Body of pancreas (tissue), 4 donors: ENCODE measurements at regions not wholly inside any gene's neighbourhood (a gene's known extent, or its start where the extent isn't known, plus 50 kb on each side); places are given as distances from the start of the nearest gene placed in this dataset.

Experiments used
- POLR2A ChIP-seq, 3 donors: fragments of 450-650 bp; IDR thresholded peaks; one replicate each; pipeline ENCODE4 v1.6.1; 2016; ENCODE audit warnings: antibody characterized with exemption in 3 of 3, mild to moderate bottlenecking in 2 of 3
- TF ChIP-seq, protein P1 (sequence below), 7 experiments: fragments of 450-650 bp in 4 of 7; fragments of 200-600 bp in 3 of 7; sonication (generic) in 3 of 7; IDR thresholded peaks; one replicate each; pipeline ENCODE4 v1.5.1; 2016 to 2019; ENCODE audit warnings: antibody characterized with exemption in 7 of 7

DNA sequence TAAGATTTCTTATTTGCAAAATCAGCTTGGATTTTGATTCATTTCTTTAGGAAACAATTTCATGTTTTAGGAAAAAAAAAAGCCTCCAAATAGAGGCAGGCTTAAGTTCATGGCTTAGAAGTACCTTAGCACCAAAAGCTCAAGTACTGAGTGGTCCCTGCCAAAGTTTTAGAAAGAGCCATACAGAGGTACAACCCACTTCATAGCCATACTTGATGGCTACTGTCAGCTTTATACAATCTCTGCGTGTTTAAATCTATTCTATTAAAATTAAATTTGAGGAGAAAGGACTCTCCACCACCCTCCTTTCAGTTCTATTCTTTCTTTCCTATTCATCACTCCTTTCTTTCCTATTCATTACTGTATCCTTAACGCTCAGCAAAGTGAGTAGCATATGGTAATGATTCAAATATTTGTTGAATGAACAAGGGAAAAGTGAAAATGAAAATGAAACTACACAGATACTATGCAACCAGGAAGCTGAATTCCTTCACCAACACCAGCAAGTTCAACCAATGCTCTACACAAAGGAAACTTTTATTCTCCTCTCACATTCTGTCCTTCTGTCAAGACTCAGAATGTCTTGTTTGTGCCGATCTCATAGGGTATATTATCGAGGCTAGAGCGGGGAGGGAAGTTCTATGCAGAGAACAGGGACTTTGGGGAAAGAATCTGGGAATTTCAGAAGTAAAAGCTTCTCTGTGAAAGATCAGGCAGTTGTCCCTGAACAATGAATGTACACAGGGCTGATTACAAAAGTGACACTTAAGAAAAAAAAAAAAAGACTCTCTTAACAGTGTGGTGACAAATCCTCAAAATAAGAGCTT, 138.6 kb upstream of the SPEF2 start:
- TF ChIP-seq POLR2A (IDR thresholded peaks at IDR 0.05): peak in 1 of 3 donors; percentile 23
- TF ChIP-seq, protein P1, sequence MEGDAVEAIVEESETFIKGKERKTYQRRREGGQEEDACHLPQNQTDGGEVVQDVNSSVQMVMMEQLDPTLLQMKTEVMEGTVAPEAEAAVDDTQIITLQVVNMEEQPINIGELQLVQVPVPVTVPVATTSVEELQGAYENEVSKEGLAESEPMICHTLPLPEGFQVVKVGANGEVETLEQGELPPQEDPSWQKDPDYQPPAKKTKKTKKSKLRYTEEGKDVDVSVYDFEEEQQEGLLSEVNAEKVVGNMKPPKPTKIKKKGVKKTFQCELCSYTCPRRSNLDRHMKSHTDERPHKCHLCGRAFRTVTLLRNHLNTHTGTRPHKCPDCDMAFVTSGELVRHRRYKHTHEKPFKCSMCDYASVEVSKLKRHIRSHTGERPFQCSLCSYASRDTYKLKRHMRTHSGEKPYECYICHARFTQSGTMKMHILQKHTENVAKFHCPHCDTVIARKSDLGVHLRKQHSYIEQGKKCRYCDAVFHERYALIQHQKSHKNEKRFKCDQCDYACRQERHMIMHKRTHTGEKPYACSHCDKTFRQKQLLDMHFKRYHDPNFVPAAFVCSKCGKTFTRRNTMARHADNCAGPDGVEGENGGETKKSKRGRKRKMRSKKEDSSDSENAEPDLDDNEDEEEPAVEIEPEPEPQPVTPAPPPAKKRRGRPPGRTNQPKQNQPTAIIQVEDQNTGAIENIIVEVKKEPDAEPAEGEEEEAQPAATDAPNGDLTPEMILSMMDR (IDR thresholded peaks at IDR 0.05): peak in 1 of 7 experiments; percentile 6
